Neural progenitor cell (in vitro differentiated cells): ENCODE measurements at regions not wholly inside any gene's neighbourhood (a gene's known extent, or its start where the extent isn't known, plus 50 kb on each side); places are given as distances from the start of the nearest gene placed in this dataset.

ENCODE experiments used
- DNase-seq: peaks from one replicate; pipeline ENCODE4 v3.0.0-alpha.2; 2016; ENCODE audit warnings: low spot score
- H2AFZ ChIP-seq: fragments of 200-600 bp; sonication (generic); replicated peaks from 2 replicates; pipeline ENCODE4 v1.6.1; 2016; ENCODE audit warnings: antibody characterized with exemption
- H3F3A ChIP-seq: fragments of 200-600 bp; sonication (generic); 2 replicates; pipeline ENCODE4 v1.6.1; 2016; ENCODE audit warnings: antibody characterized with exemption, low read depth
- H3K27ac ChIP-seq: fragments of 200-600 bp; sonication (generic); 2 replicates; pipeline ENCODE4 v1.5.1; 2016; ENCODE audit warnings: mild to moderate bottlenecking
- H3K27me3 ChIP-seq: fragments of 200-600 bp; sonication (generic); 2 replicates; pipeline ENCODE4 v1.6.1; 2016; ENCODE audit warnings: mild to moderate bottlenecking, moderate library complexity
- H3K36me3 ChIP-seq: fragments of 200-600 bp; sonication (generic); 2 replicates; pipeline ENCODE4 v1.5.1; 2016
- H3K4me1 ChIP-seq: fragments of 200-600 bp; sonication (generic); 2 replicates; pipeline ENCODE4 v1.6.1; 2016; ENCODE audit warnings: mixed run types
- H3K4me2 ChIP-seq: fragments of 200-600 bp; sonication (generic); 2 replicates; pipeline ENCODE4 v1.6.1; 2016
- H3K4me3 ChIP-seq: fragments of 200-600 bp; sonication (generic); 2 replicates; pipeline ENCODE4 v1.5.1; 2016
- H3K79me2 ChIP-seq: fragments of 200-600 bp; sonication (generic); 2 replicates; pipeline ENCODE4 v1.6.1; 2016; ENCODE audit warnings: low read depth
- H3K9ac ChIP-seq: fragments of 200-600 bp; sonication (generic); 2 replicates; pipeline ENCODE4 v1.6.1; 2016
- H3K9me3 ChIP-seq: fragments of 200-600 bp; sonication (generic); 2 replicates; pipeline ENCODE4 v1.5.1; 2016; ENCODE audit warnings: low read depth
- H4K20me1 ChIP-seq: fragments of 200-600 bp; sonication (generic); 2 replicates; pipeline ENCODE4 v1.6.1; 2016; ENCODE audit warnings: low read depth
- H3K27ac Mint-ChIP-seq: 3 replicates; pipeline ENCODE4 v1.8.0; 2021; ENCODE audit warnings: mixed read lengths
- H3K27me3 Mint-ChIP-seq: 2 replicates; pipeline ENCODE4 v1.8.0; 2022; ENCODE audit warnings: low read depth, mild to moderate bottlenecking, inconsistent platforms, moderate library complexity, mixed read lengths; ENCODE audit not compliant: insufficient read depth
- H3K36me3 Mint-ChIP-seq: 3 replicates; pipeline ENCODE4 v1.8.0; 2021; ENCODE audit warnings: mixed read lengths
- H3K4me1 Mint-ChIP-seq: 3 replicates; pipeline ENCODE4 v1.8.0; 2021; ENCODE audit warnings: mixed read lengths
- H3K4me3 Mint-ChIP-seq: 3 replicates; pipeline ENCODE4 v1.8.0; 2021; ENCODE audit warnings: mild to moderate bottlenecking, moderate library complexity, mixed read lengths
- H3K9me3 Mint-ChIP-seq: 3 replicates; pipeline ENCODE4 v1.8.0; 2020; ENCODE audit warnings: mixed read lengths
- EZH2 ChIP-seq: fragments of 200-600 bp; sonication (generic); IDR thresholded peaks from 2 replicates; pipeline ENCODE4 v1.6.1; 2017; ENCODE audit warnings: antibody characterized with exemption, mild to moderate bottlenecking, moderate library complexity
- EZH2phosphoT487 ChIP-seq: fragments of 200-600 bp; sonication (generic); IDR thresholded peaks from 2 replicates; pipeline ENCODE4 v1.6.1; 2017; ENCODE audit warnings: antibody characterized with exemption
- TF ChIP-seq, protein P1 (sequence below): fragments of 200-600 bp; sonication (generic); IDR thresholded peaks from 2 replicates; pipeline ENCODE4 v1.5.1; 2017; ENCODE audit warnings: antibody characterized with exemption, mild to moderate bottlenecking

DNA sequence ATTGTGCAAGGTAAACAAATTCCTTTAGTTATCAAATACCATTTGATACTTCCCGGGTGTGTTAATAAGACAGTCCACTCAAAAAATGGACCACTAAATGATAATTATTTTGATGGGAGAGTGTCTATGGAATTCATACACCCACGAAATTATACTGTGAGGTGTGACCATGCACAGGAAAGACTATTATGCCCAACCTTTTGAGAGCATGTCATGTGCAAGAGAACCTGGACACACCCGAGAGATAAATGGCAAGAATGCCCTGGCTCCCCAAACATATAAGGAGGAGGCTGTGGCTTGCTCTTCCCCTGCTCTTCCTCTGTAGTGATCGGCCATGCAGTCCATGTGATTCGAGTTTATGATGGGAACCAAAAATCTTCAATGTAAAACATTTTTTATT, 119.5 kb upstream of the BCL2L14 start:
- no peaks in the 10 kb centered on the region for H3K4me1 ChIP-seq
- no peak overlapping the region for H3K4me3 ChIP-seq
- no peaks in the 10 kb centered on the region for H4K20me1 ChIP-seq
- no peaks in the 10 kb centered on the region for H3K79me2 ChIP-seq
- no peaks in the 10 kb centered on the region for H3F3A ChIP-seq
- no peak overlapping the region for H3K9ac ChIP-seq
- no peak overlapping the region for H3K4me2 ChIP-seq
- no peaks in the 10 kb centered on the region for H3K9me3 ChIP-seq
- peaks cover under 1% of the 10 kb centered on the region for H3K9me3 Mint-ChIP-seq
- H3K36me3 ChIP-seq, result no peaks in the 10 kb centered on the region
- TF ChIP-seq EZH2phosphoT487 (no peak), EZH2 (no peak)
- TF ChIP-seq, protein P1, sequence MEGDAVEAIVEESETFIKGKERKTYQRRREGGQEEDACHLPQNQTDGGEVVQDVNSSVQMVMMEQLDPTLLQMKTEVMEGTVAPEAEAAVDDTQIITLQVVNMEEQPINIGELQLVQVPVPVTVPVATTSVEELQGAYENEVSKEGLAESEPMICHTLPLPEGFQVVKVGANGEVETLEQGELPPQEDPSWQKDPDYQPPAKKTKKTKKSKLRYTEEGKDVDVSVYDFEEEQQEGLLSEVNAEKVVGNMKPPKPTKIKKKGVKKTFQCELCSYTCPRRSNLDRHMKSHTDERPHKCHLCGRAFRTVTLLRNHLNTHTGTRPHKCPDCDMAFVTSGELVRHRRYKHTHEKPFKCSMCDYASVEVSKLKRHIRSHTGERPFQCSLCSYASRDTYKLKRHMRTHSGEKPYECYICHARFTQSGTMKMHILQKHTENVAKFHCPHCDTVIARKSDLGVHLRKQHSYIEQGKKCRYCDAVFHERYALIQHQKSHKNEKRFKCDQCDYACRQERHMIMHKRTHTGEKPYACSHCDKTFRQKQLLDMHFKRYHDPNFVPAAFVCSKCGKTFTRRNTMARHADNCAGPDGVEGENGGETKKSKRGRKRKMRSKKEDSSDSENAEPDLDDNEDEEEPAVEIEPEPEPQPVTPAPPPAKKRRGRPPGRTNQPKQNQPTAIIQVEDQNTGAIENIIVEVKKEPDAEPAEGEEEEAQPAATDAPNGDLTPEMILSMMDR, result no peak
- DNase-seq, result no peak
- no peak overlapping the region for H2AFZ ChIP-seq
- H3K27me3 ChIP-seq, result no peaks in the 10 kb centered on the region
- no peak overlapping the region for H3K27ac Mint-ChIP-seq
- H3K27ac ChIP-seq, result no peak overlapping the region
- peaks cover 12% of the 10 kb centered on the region for H3K4me1 Mint-ChIP-seq
- H3K36me3 Mint-ChIP-seq, result no peaks in the 10 kb centered on the region
- H3K27me3 Mint-ChIP-seq, result peaks cover 12% of the 10 kb centered on the region
- H3K4me3 Mint-ChIP-seq, result no peak overlapping the region

DNA sequence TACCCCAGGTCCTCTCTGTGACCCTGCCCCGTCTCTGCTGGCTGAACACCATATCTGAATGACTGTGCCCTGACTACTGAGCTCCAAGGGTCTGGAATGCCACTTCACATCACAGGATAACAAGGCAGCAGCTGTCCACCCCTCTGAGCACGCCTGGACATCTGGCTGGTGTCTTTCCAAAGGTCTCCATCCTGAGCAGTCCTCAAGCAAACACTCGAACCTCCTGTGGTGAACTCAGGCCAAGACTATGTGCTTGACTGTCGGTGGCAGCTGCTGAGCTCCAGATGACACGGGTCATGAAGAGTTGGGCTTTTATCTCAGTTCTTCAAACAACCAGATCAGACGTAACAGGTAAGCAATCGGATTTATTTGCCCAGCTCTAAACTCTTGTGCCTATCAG, 117.2 kb upstream of the BCL2L14 start:
- Histone ChIP-seq H3K36me3 (no peaks in the 10 kb centered on the region), H3K9me3 (no peaks in the 10 kb centered on the region), H3K27ac (no peak overlapping the region), H3K79me2 (no peaks in the 10 kb centered on the region), H3K4me1 (no peaks in the 10 kb centered on the region), H4K20me1 (no peaks in the 10 kb centered on the region), H3K4me3 (no peak overlapping the region), H3K4me2 (no peak overlapping the region), H3K9ac (no peak overlapping the region), H3K27me3 (no peaks in the 10 kb centered on the region), H3F3A (no peaks in the 10 kb centered on the region), H2AFZ (no peak overlapping the region)
- H3K4me3 Mint-ChIP-seq, result no peak overlapping the region
- DNase-seq, result no peak
- H3K9me3 Mint-ChIP-seq, result no peaks in the 10 kb centered on the region
- H3K27ac Mint-ChIP-seq, result no peak overlapping the region
- H3K4me1 Mint-ChIP-seq, result peaks cover 12% of the 10 kb centered on the region
- no peaks in the 10 kb centered on the region for H3K36me3 Mint-ChIP-seq
- TF ChIP-seq EZH2phosphoT487, result no peak
- TF ChIP-seq EZH2, result no peak
- TF ChIP-seq, protein P1, result no peak
- H3K27me3 Mint-ChIP-seq, result peaks cover 9% of the 10 kb centered on the region

DNA sequence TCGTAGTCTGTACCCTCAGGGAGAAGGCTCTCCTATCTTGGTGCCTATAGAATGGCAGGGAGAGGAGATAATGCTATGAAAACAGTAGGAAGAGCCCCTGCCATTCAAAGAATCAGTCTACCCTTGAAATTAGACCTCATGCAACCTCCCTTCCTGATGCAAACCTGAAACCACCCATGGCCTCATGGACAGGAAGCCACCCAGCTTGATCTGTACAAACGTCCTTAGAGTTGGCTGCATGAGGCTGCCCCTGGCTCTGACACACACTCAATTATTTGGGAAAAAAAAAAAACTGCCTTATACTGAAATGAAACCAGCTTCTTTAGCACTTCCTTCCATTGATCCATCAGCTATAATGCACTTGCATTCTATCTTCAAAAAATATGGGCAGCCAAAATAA, 116.6 kb upstream of the BCL2L14 start:
- H3K4me3 ChIP-seq, result no peak overlapping the region
- no peak overlapping the region for H3K4me2 ChIP-seq
- H3K27ac ChIP-seq, result no peak overlapping the region
- DNase-seq, result no peak
- no peak overlapping the region for H3K4me3 Mint-ChIP-seq
- no peaks in the 10 kb centered on the region for H3K36me3 Mint-ChIP-seq
- H3K4me1 Mint-ChIP-seq, result peaks cover 15% of the 10 kb centered on the region
- no peaks in the 10 kb centered on the region for H4K20me1 ChIP-seq
- peak overlapping the region; percentile 30 for H3K27ac Mint-ChIP-seq
- no peaks in the 10 kb centered on the region for H3K9me3 ChIP-seq
- H3F3A ChIP-seq, result no peaks in the 10 kb centered on the region
- no peaks in the 10 kb centered on the region for H3K36me3 ChIP-seq
- H3K4me1 ChIP-seq, result no peaks in the 10 kb centered on the region
- no peak overlapping the region for H3K9ac ChIP-seq
- TF ChIP-seq, protein P1, result no peak
- TF ChIP-seq EZH2, result no peak
- H2AFZ ChIP-seq, result no peak overlapping the region
- no peaks in the 10 kb centered on the region for H3K27me3 ChIP-seq
- no peaks in the 10 kb centered on the region for H3K9me3 Mint-ChIP-seq
- peaks cover 8% of the 10 kb centered on the region for H3K27me3 Mint-ChIP-seq
- no peaks in the 10 kb centered on the region for H3K79me2 ChIP-seq
